CD4-positive, alpha-beta T cell treated with Interleukin-1 beta for 1 hour (primary cell): ENCODE measurements at regions not wholly inside any gene's neighbourhood (a gene's known extent, or its start where the extent isn't known, plus 50 kb on each side); places are given as distances from the start of the nearest gene placed in this dataset.
"Not testable (repeated sequence)": the region's sequence is repeated elsewhere in the genome, so short reads cannot be mapped to it uniquely, and the experiment has no call there.

ENCODE experiments used
- DNase-seq, 2 donors: peaks; one replicate each; pipeline ENCODE4 v3.0.0-alpha.2; 2020 to 2022

DNA sequence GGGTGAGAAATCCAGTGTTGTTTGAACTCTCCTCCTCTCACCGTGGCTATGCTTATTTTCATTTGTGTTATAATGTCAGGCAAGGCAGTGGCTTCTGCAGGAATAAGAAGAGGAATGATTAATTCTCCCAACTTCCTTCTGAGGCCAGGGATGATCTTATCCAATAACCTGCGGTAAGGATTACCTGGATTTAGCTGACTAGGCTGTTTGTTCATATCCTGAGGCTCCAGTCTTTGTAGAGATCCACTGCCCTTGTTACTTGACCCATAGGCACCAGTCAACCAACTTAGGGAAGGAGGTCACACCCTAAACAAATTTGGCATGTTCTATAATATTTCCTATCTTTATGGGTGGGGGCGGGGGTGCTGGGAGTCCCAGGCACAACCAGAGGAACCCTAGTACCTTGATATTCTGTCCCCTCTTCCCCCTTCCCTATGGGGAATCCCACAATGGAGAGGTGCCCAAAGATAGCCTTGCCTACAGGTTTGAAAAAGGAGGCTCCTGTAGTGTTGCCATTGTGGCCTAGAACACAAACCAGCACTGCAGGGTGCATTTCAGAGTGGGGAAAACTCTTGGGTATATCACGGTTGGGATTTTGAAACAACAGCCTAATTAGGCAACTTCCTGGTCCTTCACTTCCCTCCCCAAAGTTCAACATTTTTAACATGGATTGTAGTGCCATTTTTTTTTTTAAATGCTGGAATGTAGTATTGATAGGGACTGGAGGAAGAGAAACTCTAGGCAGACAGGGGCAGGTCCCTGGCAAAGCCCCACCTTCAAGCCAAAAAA, 977.5 kb upstream of the SPRY2 start:
- DNase-seq = no peak

GRCh38 chr13:81314461-81314860, 973.5 kb upstream of the SPRY2 start:
- no peak for DNase-seq

DNA sequence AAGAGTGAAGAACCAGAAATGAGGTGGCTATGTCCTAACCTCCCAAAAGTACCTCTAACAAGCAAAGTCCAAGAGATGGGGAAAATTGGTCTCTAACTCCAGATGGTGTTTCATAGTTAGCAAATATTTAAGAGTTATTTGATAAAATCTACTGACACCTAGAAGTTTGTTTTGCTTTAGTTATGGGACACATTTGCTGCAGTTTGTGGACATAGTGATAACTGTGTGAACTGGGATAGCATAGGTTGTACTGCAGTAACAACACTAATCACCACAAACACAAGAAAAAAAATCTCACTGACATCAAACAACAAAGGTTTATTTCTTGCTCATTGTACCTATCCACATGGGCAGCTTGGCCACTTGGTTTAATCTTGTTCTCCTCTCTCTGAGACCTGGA, 965.0 kb upstream of the SPRY2 start:
- DNase-seq = no peak

GRCh38 chr13:81304121-81304659, 963.3 kb upstream of the SPRY2 start:
- DNase-seq = no peak

- DNase-seq = no peak
Observed at GRCh38 chr13:81302677-81303076, 961.8 kb upstream of the SPRY2 start.

GRCh38 chr13:81302125-81302524, 961.2 kb upstream of the SPRY2 start:
- DNase-seq = no peak

DNA sequence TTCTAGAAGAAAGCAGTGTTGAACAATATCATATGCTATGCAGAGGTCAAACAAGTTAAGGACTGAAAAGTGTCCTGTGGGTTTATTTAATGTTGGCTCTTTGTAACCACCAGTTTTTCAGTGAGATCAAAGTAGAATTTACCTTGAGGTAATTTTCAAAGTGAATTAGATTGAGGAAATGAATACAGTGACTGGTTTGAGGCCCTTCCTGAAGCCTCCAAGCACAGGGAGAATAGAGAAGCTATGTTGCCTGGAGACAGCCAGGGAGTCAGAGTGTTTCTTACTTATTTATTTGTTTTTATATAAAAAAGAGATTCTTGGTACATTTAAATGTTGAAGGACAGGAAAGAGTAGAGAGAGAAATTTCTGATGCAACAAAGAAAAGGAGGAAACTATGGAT, 954.3 kb upstream of the SPRY2 start:
- DNase-seq = no peak

DNA sequence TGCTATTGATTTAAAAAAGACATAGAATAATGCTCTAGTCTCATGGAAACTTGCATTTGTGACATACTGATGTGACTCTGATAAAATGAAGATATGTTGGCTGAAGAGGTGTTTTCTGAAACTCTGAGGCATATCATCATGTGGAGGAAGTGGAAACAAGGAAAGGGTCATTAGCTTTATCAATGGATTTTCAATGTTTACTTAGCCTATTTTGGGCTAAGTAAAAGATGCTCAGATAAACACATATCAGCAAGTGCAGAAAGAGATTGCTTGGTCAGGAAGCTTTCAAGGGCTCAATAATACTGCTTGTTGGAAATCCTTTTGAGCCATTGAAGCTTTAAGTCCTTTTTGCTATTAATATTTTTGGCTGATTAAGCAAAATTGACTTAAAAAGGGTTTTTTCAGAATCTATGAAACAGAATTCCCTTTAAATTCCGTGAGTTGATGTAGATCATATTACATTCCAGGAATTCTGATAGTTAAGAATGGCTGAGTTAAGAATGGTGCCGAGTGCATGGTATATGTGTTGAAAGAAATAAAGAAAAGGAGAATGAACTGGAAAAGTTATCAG, 952.8 kb upstream of the SPRY2 start:
- no peak for DNase-seq

GRCh38 chr13:81283561-81283960, 942.6 kb upstream of the SPRY2 start:
- no peak for DNase-seq

DNA sequence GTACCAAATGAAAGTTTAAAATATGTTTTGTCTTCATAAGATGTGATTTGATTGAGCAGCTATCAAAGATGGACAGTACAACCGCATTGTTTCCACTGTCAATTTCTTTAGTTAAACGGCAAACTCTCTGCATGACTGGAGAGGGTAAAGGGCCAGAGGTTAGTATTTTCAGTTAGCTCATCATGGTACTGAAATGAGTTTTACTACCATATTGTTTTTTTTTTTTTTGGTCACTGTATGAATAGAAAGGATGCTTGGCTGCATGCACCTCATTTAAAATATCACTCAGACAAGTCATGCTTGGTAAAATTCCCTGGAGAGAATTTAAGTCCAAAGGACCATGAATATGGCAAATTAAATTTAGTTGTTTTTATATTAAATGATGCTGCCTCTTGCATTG, 942.1 kb upstream of the SPRY2 start:
- DNase-seq = no peak

DNA sequence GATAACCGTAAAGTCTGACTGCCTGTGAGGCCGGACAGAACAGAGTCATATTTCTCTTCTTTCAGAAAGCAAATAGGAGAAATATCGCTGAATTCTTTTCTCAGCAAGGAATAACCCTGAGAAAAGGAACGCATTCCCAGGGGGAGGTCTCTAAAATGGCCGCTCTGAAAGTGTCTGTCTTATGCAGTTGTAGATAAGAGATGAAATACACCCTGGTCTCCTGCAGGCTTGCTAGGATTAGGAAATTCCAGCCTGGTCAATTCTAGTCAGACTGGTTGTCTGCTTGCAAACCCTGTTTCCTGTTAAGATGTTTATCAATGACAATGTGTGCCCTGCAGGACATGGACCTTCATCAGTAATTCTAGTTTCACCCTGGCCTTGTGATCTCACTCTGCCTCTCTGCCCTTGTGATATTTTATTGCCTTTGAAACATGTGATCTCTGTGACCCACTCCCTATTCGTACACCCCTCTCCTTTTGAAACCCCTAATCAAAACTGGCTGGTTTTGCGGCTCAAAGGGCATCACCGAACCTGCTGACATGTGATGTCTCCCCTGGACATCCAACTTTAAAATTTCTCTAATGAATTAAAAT, 934.8 kb upstream of the SPRY2 start:
- no peak for DNase-seq

GRCh38 chr13:81247711-81248110, 906.8 kb upstream of the SPRY2 start:
- no peak for DNase-seq

- no peak for DNase-seq
Observed at GRCh38 chr13:81246556-81246955, 905.6 kb upstream of the SPRY2 start.

DNA sequence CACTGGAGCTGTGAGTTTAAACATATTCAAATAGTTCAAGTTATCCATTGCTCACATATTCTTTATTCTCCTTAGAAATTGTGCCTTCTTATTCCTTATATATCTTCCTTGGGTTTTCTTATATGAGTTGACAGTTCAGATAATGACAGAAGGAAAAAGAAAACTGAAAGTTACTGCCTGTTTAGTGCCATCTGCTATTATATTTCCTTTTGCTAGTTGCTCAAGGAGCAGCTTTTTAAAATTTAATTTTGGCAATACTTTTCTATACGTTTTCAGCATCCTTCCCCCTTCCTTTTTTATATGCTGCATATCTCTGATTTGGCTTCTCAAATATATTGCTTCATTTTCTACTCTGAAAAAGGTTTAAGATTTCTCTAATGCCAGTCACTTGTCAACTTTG, 903.1 kb upstream of the SPRY2 start:
- no peak for DNase-seq

- no peak for DNase-seq
Observed at GRCh38 chr13:81230386-81230785, 889.5 kb upstream of the SPRY2 start.

DNA sequence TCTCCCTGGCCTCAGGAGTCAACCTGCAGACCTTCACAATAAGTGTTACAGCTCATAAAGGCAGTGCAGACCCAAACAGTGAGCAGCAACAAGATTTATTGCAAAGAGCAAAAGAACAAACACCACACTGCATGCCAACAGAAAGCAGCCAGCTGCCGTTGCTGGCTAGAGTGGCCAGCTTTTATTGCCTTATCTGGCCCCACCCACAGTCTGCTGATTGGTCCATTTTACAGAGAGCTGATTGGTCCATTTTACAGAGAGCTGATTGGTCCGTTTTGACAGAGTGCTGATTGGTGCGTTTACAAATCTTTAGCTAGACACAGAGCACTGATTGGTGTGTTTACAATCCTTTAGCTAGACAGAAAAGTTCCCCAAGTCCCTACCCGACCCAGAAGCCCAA, 885.9 kb upstream of the SPRY2 start:
- not testable (repeated sequence) for DNase-seq

DNA sequence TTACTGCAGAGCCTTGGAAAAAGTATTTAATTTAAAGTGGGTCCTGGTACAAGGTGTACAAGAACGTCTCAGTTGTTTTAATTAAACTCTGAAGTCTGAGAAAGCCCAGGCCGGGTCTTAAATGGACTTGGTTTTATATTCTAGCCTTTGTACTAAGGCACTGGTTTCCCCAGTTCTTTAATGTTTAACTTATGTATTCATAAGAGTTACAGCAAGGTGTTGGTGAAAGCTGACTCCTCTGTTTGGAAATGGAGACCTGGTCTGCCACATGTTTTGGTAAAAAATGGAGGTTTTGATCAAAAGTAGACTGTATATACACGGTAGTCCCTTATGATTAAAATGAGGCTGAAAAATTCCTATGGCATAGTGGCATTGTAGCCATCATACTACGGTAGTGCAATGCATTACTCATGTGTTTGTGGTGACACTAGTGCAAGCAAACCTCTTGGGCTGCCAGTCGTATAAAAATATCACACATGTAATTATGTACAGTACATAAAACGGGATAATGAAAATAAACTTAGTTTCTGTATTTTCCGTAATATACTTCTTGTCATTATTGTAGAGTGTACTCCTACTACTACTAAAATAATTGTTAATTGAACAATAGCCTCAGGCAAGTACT, 883.4 kb upstream of the SPRY2 start:
- DNase-seq = no peak

GRCh38 chr13:81223778-81224177, 882.9 kb upstream of the SPRY2 start:
- no peak for DNase-seq

GRCh38 chr13:81211713-81212112, 870.8 kb upstream of the SPRY2 start:
- DNase-seq = no peak

DNA sequence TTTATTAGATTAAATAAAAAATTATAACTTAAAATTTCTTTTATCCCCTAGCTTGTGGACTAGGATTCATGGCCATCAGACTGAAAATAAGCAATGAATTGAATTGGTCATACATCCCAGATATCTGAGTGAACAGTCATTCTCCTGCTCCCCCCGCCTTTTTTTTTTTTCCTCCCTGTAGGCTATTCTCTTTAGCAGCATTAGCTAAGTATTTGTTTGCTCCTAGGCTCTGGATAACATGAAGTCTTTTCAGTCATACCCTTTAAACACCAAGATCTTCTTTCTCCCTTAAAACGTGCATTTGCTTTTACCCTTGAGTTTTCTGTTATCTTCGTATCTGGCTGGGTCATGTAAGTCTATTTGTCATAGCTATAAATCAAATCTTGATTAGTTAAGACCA, 866.7 kb upstream of the SPRY2 start:
- no peak for DNase-seq

DNA sequence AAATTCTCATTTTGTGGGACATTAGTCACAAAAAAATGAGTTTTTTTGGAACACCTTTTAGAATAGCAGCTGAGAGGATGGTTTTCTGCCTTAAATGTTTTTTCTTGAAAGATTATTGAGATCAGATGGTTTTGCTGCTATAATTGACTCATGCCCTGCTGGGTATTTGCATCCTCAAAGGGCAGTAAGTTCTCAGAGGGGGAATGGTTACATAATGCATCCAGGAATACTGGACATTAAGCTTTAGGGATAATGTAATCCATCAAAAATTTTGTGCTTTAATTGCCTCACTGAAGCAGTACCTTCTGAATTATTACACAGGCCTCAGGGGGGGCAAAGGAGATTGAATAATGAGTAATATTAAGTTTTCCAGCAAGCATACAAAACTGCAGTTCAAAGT, 866.3 kb upstream of the SPRY2 start:
- DNase-seq = no peak

GRCh38 chr13:81203783-81204182, 862.9 kb upstream of the SPRY2 start:
- no peak for DNase-seq

- DNase-seq = no peak
Observed at GRCh38 chr13:81199956-81200355, 859.0 kb upstream of the SPRY2 start.

GRCh38 chr13:81197966-81198365, 857.0 kb upstream of the SPRY2 start:
- no peak for DNase-seq
